LoVo (cell line): ENCODE measurements at regions not wholly inside any gene's neighbourhood (a gene's known extent, or its start where the extent isn't known, plus 50 kb on each side); places are given as distances from the start of the nearest gene placed in this dataset.
A peak's percentile ranks its signal among the peaks of the same experiment; 100 is the strongest.

Experiments used
- DNase-seq: peaks from one replicate; pipeline ENCODE4 v3.0.0-alpha.2; 2016; ENCODE audit warnings: low spot score

DNA sequence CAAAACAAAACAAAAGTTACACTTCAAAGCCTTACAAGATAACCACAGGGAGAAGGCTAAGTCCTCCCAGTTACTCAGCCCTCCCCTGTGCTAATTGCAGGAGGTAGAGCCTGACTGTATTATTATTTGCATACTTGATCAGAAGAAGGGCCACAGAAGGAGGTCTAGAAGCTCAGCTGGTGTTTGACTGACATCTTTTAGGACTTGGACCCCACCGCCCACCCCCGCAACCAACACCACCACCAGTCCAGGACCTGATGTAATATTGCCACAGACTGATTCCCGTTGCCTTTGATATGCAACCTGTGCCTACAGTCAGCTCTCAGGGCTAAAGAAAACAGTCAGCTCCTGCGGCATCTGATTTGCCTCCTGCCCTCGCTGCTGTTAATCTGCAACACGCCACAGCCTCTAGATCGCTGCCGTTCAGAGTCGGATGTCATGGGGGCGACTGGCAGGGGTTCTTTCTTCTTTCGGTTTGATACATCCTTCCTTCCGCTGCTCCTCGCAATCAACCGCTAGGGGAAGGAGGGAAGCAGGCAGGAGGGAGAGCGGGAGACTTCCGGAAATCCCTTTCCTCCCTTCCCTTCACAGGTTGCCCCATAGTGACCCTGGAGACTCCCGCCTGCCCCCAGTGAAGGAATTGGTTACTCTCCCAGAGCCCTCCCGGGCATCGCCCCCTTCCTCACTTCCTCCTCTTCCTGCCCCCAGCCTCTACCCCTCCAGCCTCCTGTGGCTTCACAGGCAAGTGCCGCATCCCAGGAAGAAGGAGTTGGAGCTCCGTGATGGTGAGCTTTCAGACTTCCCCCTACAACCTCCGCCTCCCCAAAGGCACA is 90.5 kb upstream of the SOX9 start:
- DNase-seq = peak; percentile 32

DNA sequence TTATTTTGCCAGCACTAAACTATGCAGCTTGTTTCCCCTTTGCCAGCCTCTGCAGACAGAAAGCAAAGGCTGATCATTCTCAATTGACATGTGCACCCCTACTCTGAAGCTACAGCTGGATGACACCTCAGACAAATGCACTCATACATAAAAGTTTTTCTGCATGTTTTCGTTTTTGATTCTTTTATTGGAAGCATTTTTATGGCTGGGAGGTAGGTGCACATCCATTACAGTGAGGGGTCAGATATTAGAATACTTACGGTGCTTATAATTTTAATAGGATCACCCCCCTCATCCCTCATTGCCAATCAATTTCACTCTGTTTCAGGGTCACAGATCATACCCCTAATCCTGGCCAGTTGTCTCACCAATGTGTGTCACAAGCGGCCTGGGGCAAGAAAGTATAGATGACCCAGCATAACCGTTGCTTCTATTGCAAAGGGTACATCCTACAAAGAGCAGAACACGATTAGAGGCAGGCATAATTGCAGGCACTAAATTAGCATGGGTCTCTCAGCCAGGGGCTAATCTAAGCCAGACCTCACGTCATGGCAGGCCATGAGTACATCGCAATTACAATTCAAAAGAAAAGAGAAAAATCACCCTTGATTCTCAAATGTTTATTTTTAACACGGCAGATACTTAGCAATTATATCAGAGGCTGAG is 89.5 kb upstream of the SOX9 start:
- no peak for DNase-seq

DNA sequence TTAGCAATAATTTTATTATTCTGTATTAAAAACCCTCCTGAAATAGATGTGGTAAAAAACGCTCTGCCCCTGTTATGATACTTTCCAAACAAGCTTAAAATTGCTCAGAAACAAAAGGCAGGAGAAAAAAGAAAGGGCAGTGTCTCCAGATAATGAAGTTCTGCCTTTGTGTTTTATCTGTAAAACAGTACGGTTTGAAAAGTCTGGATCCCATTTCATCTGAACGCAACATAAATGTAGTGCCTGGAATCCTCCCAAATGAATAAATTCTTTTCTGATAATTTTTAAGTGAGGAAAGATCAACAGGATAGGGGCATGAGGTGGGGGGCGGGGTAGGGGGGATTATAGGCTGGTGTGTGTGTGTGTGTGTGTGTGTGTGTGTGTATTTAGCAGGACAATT is 87.5 kb upstream of the SOX9 start:
- DNase-seq = no peak

DNA sequence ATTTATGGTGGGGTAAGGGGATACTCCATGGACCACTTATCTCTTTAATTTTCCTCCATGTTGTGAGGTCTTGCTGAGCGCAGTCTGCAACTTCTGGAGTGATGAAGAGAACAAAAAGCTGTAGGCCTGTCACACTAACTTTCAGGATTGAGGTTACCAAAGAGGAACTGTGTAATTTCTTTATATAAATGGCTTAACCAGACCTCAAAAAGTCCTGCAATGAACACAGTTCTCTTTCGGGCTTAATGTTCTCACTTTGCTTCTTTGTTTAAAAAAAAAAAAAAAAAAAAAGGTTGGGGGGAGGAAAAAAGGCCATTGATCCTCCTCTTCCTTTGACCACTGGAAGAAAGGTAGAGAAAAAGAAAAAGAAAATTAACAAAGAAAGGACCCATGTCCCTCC is 86.8 kb upstream of the SOX9 start:
- DNase-seq = no peak

DNA sequence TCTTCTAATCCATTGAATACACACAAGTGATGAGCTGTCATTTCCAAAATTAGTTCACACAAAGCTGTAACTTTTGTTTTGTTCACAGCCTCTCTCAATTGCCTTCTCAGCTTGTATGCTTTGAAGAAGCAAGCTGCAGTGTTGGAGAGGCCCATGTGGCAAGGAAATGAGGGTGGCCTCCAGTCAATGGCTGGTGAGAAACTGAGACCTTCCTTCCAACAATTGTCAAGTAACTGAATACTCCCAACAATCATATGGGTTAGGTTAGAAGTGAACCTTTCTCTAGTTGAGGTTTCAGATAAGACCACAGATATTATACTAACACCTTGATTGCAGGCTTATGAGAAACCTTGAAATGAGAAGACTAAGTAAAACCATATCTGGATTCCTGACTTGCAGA is 82.4 kb upstream of the SOX9 start:
- DNase-seq = no peak

DNA sequence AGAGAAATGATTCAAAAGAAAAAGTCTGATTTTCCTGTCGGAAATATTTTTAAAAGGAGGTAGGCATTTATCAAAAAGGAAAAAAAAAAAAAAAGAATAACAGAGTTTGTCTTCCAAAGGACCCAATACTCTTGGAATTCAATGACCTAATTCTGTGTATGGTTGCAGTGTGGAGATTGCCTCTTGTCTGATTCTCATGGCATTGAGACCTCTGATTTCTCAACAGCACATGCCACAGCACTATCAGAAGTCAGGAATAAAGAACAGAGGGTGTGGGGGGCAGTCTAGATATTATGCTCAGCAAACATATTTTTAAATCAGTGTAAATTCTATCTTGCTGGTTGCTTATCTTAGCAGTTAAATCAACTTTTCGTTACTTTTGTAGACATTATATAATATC is 81.3 kb upstream of the SOX9 start:
- no peak for DNase-seq

DNA sequence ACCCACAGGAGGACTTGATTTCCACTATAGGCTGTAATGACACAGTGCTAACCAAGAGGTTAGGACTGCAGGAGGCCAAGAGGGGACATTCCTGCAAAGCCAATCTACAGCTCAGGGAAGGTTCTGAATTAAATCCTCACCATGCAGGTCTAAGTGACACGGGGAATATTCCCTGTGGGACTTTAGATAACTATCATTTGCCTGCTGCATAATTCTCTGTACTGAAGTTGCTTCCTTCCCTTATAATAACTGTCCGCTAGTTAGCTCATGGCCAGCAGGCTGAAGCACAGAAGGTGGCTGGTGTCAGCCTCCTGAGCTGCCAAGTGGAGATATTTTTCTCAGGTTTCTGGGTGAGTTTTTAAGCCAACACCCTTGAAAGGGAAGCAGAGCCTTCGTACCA is 74.6 kb upstream of the SOX9 start:
- DNase-seq = no peak

DNA sequence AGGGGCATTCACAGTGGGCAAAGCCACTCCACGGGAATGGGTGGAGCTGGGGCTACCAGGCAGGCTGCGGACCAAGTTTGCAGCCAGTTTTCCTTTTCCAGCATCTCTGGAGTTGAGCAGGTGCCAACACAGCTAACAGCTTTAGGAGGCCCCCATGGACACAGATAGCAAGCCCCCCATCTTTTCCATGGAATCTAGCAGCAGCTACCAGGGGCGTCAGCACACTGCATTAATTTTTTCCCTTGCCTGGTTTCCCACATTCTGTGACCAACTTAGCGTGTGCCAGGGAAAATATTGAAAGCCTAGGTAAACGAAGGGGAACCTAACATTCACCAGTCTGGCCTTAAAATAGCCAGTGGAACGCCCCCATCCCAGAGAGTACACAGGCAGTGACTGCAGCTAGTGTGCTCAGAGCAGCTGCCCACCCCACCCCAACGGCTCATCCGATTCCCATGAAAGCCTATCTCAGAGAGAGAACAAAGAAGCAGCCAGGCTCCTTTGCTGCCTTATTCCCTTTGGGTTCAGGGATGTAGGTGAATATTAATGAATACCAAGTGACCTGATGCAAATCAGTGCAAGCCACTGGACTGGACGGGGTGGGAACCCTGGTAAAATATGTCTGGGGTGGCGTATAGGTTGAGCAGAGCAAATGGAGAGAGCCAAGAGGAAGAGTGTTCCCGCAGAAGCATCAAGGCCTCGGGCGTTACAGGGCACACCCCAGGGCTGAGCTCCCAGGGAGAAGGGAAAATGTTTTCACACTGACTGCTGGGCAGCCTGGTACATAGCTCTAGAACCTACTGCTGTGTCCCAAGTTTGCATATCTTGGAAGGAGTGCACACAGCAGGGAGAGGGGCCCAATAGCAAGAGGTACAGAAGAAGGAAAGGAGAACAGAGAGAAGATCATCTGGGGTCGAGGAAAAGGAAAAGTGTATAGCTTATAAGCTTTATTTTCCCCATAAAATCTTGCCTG is 73.9 kb upstream of the SOX9 start:
- DNase-seq = no peak

DNA sequence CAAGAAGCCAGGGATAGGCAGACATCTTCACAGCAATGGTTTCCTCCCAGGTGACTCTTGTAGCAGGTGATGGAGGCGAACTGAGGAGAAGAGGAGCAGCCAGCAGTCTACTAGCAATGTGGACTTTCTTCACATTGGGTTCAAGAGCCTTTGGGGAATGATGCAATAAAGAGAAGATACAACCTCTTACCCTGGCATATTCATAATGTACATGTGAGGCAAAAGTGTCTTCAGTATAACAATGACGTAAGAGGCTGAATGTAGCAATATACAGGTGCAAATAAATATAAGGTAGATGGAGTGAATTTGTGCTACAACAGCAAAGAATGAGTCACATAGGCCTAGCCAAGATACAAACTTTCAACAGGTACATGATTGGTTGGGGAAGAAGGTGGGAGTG is 70.9 kb upstream of the SOX9 start:
- DNase-seq = no peak

DNA sequence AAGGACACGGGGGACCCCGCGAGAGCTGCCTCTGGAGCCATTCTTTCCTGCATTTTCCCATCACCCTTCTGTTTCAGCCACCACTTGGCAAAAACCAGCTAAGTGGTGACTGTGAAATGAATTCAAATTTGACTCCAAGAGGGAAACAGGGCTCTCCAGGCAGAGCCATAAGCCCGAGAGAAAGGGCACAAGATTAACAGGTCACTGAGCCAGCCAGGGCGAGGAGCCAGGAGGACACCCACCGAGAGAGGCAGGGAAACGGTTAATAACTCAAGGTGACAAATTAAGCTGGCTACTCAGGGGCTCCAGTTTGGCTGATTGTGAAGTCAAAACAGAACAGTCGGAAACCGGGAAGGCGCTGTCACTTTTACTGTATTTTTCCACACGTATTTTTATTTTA is 67.8 kb upstream of the SOX9 start:
- DNase-seq = no peak

DNA sequence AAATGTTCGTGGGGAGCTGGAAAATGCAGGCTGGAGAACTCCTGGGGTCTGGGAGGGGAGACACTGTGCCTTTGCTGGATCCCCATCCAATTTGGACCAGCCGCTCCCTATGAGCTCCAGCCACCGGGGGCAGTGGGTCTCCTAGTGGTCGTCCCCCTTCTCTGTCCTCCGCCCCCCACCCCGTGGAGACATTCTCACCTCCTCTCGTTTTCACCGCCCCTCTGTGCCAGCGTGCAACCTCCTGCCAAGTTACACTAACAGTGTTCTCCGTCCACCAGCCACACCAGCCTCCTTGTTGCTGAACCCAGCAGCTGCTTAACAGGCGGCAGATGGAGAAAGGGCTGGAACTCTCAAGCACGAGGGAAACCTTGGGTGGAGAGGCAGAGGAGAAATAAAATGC is 67.4 kb upstream of the SOX9 start:
- DNase-seq = no peak

DNA sequence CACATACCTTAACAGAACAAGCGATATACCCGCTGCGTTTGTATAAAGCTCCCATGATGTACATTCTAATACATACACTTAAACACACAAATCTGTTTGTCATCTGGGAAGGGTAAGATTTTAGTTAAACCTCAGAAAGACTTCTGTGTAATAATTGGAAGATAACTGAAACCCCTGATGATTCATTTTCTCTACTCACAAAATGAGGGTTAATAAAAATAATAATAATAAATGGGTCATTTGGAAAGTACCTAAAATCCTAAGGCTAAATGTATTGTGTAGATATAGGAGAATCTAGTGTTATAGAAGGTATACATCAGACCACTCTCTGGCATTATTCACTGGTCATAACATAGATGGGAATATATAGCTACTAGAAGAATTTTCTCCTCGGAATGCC is 64.7 kb upstream of the SOX9 start:
- DNase-seq = no peak

DNA sequence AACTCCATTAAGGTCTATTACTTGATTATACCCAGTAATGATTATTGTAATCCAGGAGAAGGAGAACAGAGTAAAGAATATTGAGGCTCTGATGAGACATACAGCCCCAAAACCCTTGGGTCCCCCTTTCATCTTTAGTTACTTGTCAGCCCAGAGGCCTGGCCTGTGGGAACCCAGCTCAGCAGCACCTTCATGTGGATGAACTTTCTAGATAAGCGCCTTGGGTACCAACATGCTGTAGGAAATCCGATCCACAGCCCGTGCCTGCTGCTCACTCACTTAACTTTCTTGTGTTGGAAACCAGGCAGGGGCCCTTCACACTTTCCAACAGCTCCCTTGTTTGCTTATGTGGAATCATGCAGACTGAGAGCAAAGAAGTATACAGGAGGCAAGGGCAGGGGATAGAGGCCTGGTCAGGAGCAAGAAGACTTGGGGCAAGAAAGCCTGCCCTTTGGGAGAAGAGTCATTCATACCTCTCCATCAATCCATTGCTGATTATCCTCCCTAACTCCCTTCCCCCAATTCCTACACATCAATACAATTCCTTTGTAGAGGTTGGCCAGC is 64.0 kb upstream of the SOX9 start:
- no peak for DNase-seq

DNA sequence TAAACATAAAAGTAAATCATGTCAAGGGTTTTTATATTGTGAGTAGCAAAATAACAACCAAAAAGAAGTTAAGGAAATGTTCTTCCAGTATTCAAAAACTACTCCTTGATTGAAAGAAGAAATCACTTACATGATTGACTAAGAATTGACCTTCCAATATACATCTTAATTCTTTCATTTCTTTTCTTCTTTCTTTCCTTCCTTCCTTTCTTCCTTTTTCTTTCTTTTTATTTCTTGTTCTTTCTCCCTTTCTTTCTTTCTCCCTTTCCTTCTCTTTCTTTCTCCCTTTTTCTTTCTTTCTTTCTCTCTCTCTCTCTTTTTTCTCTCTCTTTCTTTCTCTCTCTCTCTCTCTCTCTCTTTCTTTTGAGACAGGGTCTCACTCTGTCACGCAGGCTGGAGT is 60.7 kb upstream of the SOX9 start:
- no peak for DNase-seq

DNA sequence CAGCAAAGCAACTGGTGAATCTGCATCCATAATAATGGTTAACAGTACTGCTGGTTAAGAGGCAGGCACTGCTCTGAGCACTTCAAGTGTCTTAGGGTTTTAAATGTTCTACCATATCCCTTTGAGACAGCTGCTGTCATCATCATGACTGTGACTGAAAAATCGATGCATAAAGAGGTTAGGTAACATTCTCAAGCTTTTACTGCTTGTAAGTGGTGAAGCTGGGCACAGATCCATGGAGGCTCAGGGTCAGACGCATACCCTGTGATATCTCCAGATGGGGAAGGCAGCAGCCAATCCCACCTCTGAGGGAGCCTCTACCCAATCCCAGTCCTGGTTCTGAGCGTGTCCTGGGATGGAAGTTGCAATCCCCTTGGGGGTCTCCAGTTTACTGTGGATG is 57.6 kb upstream of the SOX9 start:
- DNase-seq = no peak

DNA sequence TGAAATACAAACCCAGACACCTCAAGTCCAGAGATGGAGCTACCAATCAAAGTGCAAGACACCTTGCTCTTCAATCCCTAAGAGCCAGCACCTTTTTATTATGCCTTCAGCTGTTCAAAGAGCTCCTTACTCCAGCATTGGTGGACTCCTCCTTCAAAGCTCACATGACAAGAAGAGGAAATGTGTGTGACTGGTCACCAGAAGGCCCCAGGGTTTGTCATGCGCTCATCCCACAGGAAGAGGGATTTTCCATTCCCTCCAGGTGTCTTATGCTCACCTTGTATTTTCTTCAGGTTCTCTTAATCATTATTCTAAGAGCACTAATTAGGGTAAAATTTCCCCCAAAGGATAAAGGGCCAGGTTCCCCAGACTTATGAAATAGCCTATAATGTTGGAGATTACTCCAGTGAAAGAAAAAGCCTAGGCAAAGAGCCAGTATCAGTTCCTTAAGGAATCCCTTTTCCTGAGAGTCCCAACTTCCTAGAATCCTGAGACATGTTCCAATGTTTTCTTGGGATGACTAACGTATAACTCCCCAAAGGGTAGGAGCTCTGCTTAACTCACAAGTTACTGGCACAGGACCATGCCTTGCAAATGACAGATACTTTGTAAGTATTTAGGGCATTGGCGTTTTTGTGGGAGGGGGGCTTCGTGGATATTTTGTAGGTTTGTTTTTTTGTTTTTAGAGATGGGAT is 56.9 kb upstream of the SOX9 start:
- no peak for DNase-seq

DNA sequence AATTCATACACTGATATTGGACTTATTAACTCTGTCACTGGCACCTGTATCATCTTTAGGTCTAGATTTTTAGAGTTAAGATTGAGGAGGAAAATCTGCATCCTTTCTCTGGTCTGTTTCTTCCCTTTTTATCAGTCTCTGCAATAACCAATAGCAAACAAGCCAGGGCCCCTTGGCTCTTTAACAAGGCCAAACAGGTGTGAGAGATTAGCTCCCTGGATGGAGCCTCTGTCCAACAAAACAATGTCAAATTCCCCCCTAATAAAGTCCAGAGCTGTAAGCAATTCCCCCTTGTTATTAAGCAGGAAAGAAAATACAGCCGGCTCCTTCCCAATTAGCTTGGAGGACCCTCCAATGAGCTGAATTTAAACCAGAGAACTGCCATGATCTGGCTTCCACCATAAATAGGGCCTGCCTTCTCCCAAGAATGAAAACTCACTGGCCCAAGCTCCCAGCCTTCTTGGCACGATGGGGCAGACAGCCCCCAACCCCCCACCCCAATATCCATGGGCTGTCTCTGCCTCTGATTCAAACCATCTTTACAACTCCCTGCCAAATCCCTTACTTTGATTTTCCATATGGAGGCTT is 56.1 kb upstream of the SOX9 start:
- DNase-seq = no peak

DNA sequence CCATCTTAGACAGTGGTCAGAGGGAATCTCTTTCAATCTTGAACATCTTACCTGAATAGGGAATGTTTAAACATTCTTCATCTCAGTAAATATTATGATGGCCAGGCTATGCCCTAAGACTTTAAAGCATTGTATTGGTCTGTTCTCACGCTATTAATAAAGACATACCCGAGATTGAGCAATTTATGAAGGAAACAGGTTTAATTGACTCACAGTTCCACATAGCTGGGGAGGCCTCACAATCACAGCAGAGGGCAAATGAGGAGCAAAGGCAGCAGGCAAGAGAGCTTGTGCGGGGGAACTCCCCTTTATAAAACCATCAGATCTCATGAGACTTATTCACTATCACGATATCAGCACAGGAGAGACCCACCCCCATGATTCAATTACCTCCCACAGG is 55.3 kb upstream of the SOX9 start:
- no peak for DNase-seq

DNA sequence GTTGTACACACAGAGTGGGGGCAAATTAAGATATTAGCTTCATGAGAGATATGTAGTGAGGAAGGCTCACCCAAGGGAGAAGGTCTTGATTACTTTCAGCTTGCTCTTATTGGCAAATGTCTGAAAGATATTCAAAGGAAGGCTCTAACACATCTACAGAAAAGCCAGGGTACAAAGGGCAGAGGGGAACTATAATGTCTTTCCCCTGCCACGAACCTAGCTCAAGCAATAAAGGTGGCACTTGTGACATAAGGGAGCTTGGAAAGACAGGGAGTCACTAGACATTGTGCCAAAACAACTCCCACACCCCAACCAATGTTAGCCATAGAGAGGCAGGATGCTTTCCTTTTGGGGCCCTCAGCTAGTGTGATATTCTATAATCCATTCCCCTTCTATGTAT is 52.2 kb upstream of the SOX9 start:
- no peak for DNase-seq

DNA sequence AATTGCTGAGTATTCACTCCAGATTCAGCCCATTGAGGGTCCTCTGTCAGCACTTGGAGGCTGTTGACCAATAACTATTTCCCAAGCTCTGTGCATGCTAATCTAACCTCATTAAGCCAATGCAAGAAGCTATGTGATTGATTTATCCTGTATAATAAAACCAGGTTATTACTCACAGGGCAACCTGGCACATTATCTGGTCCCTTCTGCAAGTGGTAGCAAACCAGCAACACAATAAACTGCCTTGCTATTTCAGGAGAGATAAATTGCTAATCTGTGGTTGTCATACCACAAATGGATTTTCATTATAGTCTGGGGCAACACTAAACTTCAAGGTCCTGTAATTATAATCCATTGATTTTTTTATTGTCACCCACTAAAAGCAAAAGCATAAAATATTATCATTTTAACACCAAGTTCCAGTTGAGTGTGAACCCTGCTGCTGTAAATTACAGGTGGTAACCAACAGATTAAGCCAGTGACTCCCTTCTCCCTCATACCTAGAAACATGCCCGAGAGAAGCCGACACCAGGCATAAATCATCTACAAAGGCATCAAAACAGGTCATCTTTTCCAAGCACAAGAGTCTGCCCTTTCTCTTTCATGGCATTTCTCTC is 51.1 kb upstream of the SOX9 start:
- DNase-seq = no peak
